ENCODE measurements at regions not wholly inside any gene's neighbourhood (a gene's known extent, or its start where the extent isn't known, plus 50 kb on each side); places are given as distances from the start of the nearest gene placed in this dataset.

DNA sequence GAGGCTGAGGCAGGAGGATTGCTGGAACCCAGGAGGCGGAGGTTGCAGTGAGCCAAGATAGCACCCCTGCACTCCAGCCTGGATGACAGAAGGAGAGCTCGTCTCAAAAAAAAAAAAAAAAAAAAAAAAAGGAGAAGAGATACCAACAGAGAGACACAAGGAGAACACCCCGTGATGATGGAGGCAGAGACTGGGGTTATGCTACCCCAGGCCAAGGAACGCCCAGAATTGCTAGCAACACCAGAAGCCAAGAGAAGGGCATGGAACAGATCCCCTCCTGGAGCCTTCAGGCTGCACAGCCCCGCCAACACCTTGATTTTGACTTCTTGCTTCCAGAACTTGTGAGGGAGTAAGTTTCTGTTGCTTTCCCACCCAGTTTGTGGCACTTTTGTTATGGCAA lies 148.0 kb upstream of the FOXN3 start:
- Histone ChIP-seq H3K4me2 (ENCODE audit: low read depth, low read length, poor library complexity, severe bottlenecking) (no peak overlapping the region), H3K9me3 (ENCODE audit: insufficient read depth, low read length) (no peaks in the 10 kb centered on the region), H3K36me3 (ENCODE audit: low read length) (no peaks in the 10 kb centered on the region), H4K20me1 (ENCODE audit: low read depth, low read length) (no peaks in the 10 kb centered on the region), H3K27ac (ENCODE audit: low read depth, low read length) (no peak overlapping the region), H3K9ac (ENCODE audit: low read length) (no peak overlapping the region), H3K79me2 (ENCODE audit: insufficient read depth, low read length) (no peaks in the 10 kb centered on the region), H3K4me3 (ENCODE audit: insufficient read depth, low read length, poor library complexity, severe bottlenecking) (no peak overlapping the region), H2AFZ (ENCODE audit: low read depth, low read length, severe bottlenecking) (no peak overlapping the region), H3K9me2 (replicated peaks; ENCODE audit: insufficient read depth, low read length) (no peaks in the 10 kb centered on the region), H3F3A (ENCODE audit: insufficient read depth) (no peaks in the 10 kb centered on the region), H3K27me3 (ENCODE audit: low read length) (no peaks in the 10 kb centered on the region)
- TF ChIP-seq, protein P1, sequence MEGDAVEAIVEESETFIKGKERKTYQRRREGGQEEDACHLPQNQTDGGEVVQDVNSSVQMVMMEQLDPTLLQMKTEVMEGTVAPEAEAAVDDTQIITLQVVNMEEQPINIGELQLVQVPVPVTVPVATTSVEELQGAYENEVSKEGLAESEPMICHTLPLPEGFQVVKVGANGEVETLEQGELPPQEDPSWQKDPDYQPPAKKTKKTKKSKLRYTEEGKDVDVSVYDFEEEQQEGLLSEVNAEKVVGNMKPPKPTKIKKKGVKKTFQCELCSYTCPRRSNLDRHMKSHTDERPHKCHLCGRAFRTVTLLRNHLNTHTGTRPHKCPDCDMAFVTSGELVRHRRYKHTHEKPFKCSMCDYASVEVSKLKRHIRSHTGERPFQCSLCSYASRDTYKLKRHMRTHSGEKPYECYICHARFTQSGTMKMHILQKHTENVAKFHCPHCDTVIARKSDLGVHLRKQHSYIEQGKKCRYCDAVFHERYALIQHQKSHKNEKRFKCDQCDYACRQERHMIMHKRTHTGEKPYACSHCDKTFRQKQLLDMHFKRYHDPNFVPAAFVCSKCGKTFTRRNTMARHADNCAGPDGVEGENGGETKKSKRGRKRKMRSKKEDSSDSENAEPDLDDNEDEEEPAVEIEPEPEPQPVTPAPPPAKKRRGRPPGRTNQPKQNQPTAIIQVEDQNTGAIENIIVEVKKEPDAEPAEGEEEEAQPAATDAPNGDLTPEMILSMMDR (IDR thresholded peaks at IDR 0.05; ENCODE audit: insufficient read depth, low read length, poor library complexity, severe bottlenecking): no peak
- no peak for TF ChIP-seq EZH2phosphoT487 (conservative IDR thresholded peaks at IDR 0.05; ENCODE audit: low read length)

DNA sequence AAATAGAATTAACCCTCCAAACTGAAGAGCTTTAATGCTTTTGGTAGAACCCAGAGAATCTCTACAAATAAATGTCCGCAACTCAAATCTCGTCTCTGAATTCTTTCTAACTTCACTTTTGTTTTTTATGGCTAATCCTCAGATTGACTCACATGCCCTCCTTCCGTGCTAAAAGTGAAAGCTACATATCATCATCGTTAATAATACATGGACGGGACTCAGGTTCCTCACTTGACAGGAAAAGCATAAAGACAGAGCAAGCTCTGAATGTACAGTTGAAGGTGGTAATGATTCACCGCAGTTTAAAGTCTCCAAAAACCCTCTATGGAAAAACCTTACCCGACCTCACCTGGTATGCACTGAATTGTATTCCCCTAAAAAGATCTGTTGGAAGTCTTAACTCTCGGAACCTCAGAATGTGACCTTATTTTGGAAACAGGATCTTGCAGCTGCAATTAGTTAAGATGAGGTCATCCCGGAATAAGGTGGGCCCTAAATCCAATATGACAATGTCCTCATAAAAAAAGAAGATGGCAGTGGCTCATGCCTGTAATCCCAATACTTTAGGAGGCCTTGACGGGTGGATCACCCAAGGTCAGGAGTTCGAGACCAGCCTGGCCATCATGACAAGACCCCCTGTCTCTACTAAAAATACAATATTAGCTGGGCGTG lies 147.4 kb upstream of the FOXN3 start:
- no peaks in the 10 kb centered on the region for H3K9me3 ChIP-seq (ENCODE audit: insufficient read depth, low read length)
- H2AFZ ChIP-seq (ENCODE audit: low read depth, low read length, severe bottlenecking): no peak overlapping the region
- no peaks in the 10 kb centered on the region for H3K36me3 ChIP-seq (ENCODE audit: low read length)
- H3K9ac ChIP-seq (ENCODE audit: low read length): no peak overlapping the region
- no peak for TF ChIP-seq EZH2phosphoT487 (conservative IDR thresholded peaks at IDR 0.05; ENCODE audit: low read length)
- TF ChIP-seq, protein P1 (IDR thresholded peaks at IDR 0.05; ENCODE audit: insufficient read depth, low read length, poor library complexity, severe bottlenecking): no peak
- H4K20me1 ChIP-seq (ENCODE audit: low read depth, low read length): no peaks in the 10 kb centered on the region
- no peaks in the 10 kb centered on the region for H3K79me2 ChIP-seq (ENCODE audit: insufficient read depth, low read length)
- H3K4me3 ChIP-seq (ENCODE audit: insufficient read depth, low read length, poor library complexity, severe bottlenecking): no peak overlapping the region
- no peak overlapping the region for H3K4me2 ChIP-seq (ENCODE audit: low read depth, low read length, poor library complexity, severe bottlenecking)
- no peak overlapping the region for H3K27ac ChIP-seq (ENCODE audit: low read depth, low read length)
- H3K27me3 ChIP-seq (ENCODE audit: low read length): no peaks in the 10 kb centered on the region
- no peaks in the 10 kb centered on the region for H3K9me2 ChIP-seq (replicated peaks; ENCODE audit: insufficient read depth, low read length)
- H3F3A ChIP-seq (ENCODE audit: insufficient read depth): no peaks in the 10 kb centered on the region

DNA sequence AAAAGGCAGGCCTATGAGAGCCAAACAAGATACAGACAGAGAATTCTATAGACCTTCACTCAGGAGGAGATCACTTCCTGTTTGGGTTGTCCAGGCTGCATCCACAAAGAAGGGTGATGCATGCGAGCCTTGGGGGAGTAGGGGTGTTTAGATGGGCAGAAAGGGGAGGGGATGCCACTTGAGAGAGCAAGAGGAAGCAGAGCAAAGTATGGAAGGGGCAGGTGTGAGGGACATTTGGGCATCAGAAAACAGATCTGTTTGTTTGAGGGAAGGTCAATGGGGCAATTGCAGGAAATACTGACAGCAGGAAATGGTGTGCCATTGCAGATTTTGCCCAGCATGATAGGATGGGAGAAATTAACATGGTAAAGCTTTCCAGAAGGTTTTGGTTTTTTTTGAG lies 146.4 kb upstream of the FOXN3 start:
- Histone ChIP-seq H4K20me1 (ENCODE audit: low read depth, low read length) (no peaks in the 10 kb centered on the region), H3K36me3 (ENCODE audit: low read length) (no peaks in the 10 kb centered on the region), H2AFZ (ENCODE audit: low read depth, low read length, severe bottlenecking) (no peak overlapping the region), H3K4me2 (ENCODE audit: low read depth, low read length, poor library complexity, severe bottlenecking) (no peak overlapping the region), H3K79me2 (ENCODE audit: insufficient read depth, low read length) (no peaks in the 10 kb centered on the region), H3K9me2 (replicated peaks; ENCODE audit: insufficient read depth, low read length) (no peaks in the 10 kb centered on the region), H3K27me3 (ENCODE audit: low read length) (no peaks in the 10 kb centered on the region), H3K4me3 (ENCODE audit: insufficient read depth, low read length, poor library complexity, severe bottlenecking) (no peak overlapping the region), H3K27ac (ENCODE audit: low read depth, low read length) (no peak overlapping the region), H3K9ac (ENCODE audit: low read length) (no peak overlapping the region), H3F3A (ENCODE audit: insufficient read depth) (no peaks in the 10 kb centered on the region), H3K9me3 (ENCODE audit: insufficient read depth, low read length) (no peaks in the 10 kb centered on the region)
- TF ChIP-seq, protein P1 (IDR thresholded peaks at IDR 0.05; ENCODE audit: insufficient read depth, low read length, poor library complexity, severe bottlenecking): no peak
- TF ChIP-seq EZH2phosphoT487 (conservative IDR thresholded peaks at IDR 0.05; ENCODE audit: low read length): no peak

All from SU-DHL-6 (cell line).